Brain pericyte (primary cell): ENCODE measurements at regions not wholly inside any gene's neighbourhood (a gene's known extent, or its start where the extent isn't known, plus 50 kb on each side); places are given as distances from the start of the nearest gene placed in this dataset.

ENCODE experiments used
- DNase-seq: peaks from one replicate; pipeline ENCODE4 v3.0.0-alpha.2; 2012; ENCODE audit warnings: low read depth, low spot score

GRCh38 chr18:24734058-24734457 is 273.6 kb downstream of the HRH4 start:
- DNase-seq, result no peak

- DNase-seq, result no peak
Observed at GRCh38 chr18:24735624-24736231, 275.3 kb downstream of the HRH4 start.

GRCh38 chr18:24736662-24737330 is 276.4 kb downstream of the HRH4 start:
- DNase-seq, result no peak

GRCh38 chr18:24740829-24741228 is 280.4 kb downstream of the HRH4 start:
- DNase-seq, result no peak

GRCh38 chr18:24741321-24741720 is 280.9 kb downstream of the HRH4 start:
- DNase-seq, result no peak

GRCh38 chr18:24741965-24742724 is 281.7 kb downstream of the HRH4 start:
- no peak for DNase-seq

GRCh38 chr18:24754583-24755253 is 294.3 kb downstream of the HRH4 start:
- no peak for DNase-seq

GRCh38 chr18:24756385-24756784 is 295.9 kb downstream of the HRH4 start:
- DNase-seq, result no peak

- no peak for DNase-seq
Observed at GRCh38 chr18:24757134-24757533, 296.7 kb downstream of the HRH4 start.

GRCh38 chr18:24761765-24762164 is 301.3 kb downstream of the HRH4 start:
- no peak for DNase-seq

GRCh38 chr18:24762511-24762910 is 302.1 kb downstream of the HRH4 start:
- DNase-seq, result no peak

- DNase-seq, result no peak
Observed at GRCh38 chr18:24763765-24764513, 303.5 kb downstream of the HRH4 start.

- DNase-seq, result no peak
Observed at GRCh38 chr18:24764766-24765165, 304.3 kb downstream of the HRH4 start.

- DNase-seq, result no peak
Observed at GRCh38 chr18:24766376-24766775, 305.9 kb downstream of the HRH4 start.

GRCh38 chr18:24770311-24771024 is 310.0 kb downstream of the HRH4 start:
- DNase-seq, result no peak

- no peak for DNase-seq
Observed at GRCh38 chr18:24771300-24771699, 310.9 kb downstream of the HRH4 start.

- DNase-seq, result no peak
Observed at GRCh38 chr18:24773101-24773500, 312.7 kb downstream of the HRH4 start.

- no peak for DNase-seq
Observed at GRCh38 chr18:24776019-24776418, 315.6 kb downstream of the HRH4 start.

- DNase-seq, result no peak
Observed at GRCh38 chr18:24778810-24779418, 318.5 kb downstream of the HRH4 start.

GRCh38 chr18:24782566-24782965 is 322.1 kb downstream of the HRH4 start:
- no peak for DNase-seq
